Lower leg skin (tissue), 4 donors: ENCODE measurements at regions not wholly inside any gene's neighbourhood (a gene's known extent, or its start where the extent isn't known, plus 50 kb on each side); places are given as distances from the start of the nearest gene placed in this dataset.

ENCODE experiments used
- DNase-seq, 2 donors: peaks; one replicate each; pipeline ENCODE4 v3.0.0-alpha.2; 2019; ENCODE audit warnings: low spot score in 2 of 2
- H3K4me3 ChIP-seq: fragments of 200-600 bp; sonication (generic); 2 replicates; pipeline ENCODE4 v1.5.1; 2017; ENCODE audit warnings: mild to moderate bottlenecking, low read depth; ENCODE audit not compliant: poor library complexity, severe bottlenecking
- CTCF ChIP-seq, 3 donors: fragments of 450-650 bp; IDR thresholded peaks; one replicate each; pipeline ENCODE4 v1.5.1; 2016; ENCODE audit warnings: antibody characterized with exemption in 3 of 3, mild to moderate bottlenecking in 3 of 3, moderate library complexity in 2 of 3
- POLR2A ChIP-seq, 2 donors: fragments of 450-650 bp; IDR thresholded peaks; one replicate each; pipeline ENCODE4 v1.6.1; 2016 to 2017; ENCODE audit warnings: antibody characterized with exemption in 2 of 2, mild to moderate bottlenecking in 1 of 2, moderate library complexity in 1 of 2
- WGBS, 2 donors: methylation state at CpG; one replicate each; pipeline ENCODE4 v1.1.5; 2018; 5-methylcytosine and 5-hydroxymethylcytosine counted together
- intact Hi-C: fragments of 100-400 bp; cut with DNase I; formaldehyde crosslinking; loops from one replicate; pipeline ENCODE4 v1.15.0; 2023; ENCODE audit warnings: low total_unique reads

DNA sequence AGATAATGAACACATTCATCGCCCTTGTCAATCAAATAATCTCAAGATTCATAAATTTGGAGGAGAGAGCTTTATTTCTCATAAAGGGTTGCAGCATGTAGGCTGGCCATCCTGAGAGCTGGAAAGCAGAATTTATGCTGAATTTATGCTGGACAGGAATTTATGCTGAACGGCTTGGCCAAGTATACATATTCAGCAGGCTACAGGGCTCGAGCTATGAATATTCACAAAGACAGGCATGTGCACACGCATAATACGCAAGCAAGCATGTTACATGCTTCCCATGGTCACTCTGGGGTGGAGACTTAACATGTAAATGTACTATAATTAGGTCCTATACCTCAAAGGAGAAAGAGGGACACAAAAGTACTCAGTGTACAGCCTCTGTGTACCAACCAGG lies 618.8 kb downstream of the METTL4 start:
- no peak for TF ChIP-seq POLR2A (IDR thresholded peaks at IDR 0.05)
- TF ChIP-seq CTCF (IDR thresholded peaks at IDR 0.05), result no peak
- 73 to 80% methylated on average over 5 of the region's 5 CpGs for WGBS, 2 donors
- DNase-seq, result no peak
- intact Hi-C loops, result no loop called here
- no peak overlapping the region for H3K4me3 ChIP-seq

- intact Hi-C loops, result no loop called here
- WGBS, 2 donors, result 93 to 97% methylated on average over 18 to 20 of the region's 20 CpGs
Measured at GRCh38 chr18:1954583-1955312, 616.6 kb downstream of the METTL4 start.

GRCh38 chr18:1958798-1959197 lies 612.5 kb downstream of the METTL4 start:
- intact Hi-C loops, result no loop called here
- TF ChIP-seq CTCF (IDR thresholded peaks at IDR 0.05), result no peak
- no peak for TF ChIP-seq POLR2A (IDR thresholded peaks at IDR 0.05)
- WGBS, 2 donors, result 0 to 26% methylated on average over 1 of the region's 1 CpG
- no peak for DNase-seq
- no peak overlapping the region for H3K4me3 ChIP-seq

More at GRCh38 chr18:1954583-1955312, 616.6 kb downstream of the METTL4 start:
- TF ChIP-seq CTCF (IDR thresholded peaks at IDR 0.05) (no peak), POLR2A (IDR thresholded peaks at IDR 0.05) (no peak)
- H3K4me3 ChIP-seq, result no peak overlapping the region
- DNase-seq, result no peak

DNA sequence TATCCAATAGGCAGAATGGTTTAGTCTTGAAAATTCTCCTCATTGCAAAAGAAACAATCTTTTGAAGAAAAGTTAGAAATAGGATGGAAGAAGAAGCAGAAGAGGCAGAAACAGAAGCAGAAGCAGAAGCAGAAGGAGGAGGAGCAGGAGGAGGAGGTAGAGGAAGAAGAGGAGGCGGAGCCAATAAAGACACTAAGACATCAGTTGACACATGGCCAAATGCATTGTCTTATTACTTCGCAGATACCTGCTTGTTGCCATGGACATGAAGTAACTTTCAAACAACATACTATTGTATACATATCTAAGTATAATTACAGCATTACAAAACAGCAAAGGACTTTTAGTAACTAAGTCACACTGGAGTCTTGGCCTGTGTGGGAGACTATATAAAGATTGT lies 606.3 kb downstream of the METTL4 start:
- H3K4me3 ChIP-seq, result no peak overlapping the region
- no peak for TF ChIP-seq CTCF (IDR thresholded peaks at IDR 0.05)
- TF ChIP-seq POLR2A (IDR thresholded peaks at IDR 0.05), result no peak
- 79 to 83% methylated on average over 2 of the region's 2 CpGs for WGBS, 2 donors
- intact Hi-C loops, result no loop called here
- DNase-seq, result no peak

- H3K4me3 ChIP-seq, result no peak overlapping the region
- TF ChIP-seq CTCF (IDR thresholded peaks at IDR 0.05) (no peak), POLR2A (IDR thresholded peaks at IDR 0.05) (no peak)
- intact Hi-C loops, result no loop called here
- DNase-seq, result no peak
- WGBS, 2 donors, result 20 to 40% methylated on average over 2 of the region's 2 CpGs
Measured at GRCh38 chr18:1965541-1965940, 605.8 kb downstream of the METTL4 start.
